ENCODE measurements at regions not wholly inside any gene's neighbourhood (a gene's known extent, or its start where the extent isn't known, plus 50 kb on each side); places are given as distances from the start of the nearest gene placed in this dataset.

DNA sequence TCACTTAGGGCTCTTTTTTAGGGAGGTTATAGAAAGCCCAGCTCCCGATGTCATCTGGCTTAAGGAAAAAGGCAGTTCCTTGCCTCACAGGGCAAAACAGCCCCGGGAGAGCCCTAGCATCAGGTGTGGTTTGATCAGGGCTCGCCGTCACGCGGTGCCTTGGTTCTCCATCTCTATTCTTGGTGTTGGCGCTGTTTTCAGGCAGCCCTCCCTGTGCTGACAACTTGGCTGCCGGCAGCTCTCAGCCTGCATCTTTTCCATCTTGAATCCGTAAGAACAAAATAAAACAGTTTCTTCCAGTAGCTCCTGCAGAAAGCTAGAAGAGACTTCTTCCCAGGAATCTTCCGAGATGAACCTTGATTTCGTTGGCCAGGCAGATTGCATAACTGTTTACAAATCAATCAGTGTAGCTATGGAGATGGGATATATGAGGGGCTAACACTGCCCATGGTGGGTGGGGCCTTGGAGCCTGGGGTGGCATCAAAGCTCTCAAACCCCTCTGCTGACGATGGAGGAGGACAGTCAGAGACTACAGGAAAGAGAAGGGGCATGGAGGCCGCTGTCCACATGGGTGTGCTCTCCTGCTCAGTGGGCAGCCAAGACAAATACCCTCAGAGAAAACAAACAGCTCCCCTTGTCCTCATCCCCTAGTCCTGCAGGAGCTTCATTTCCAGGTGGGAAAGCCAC lies 370.7 kb upstream of the C1orf174 start:
- DNase-seq (ENCODE audit: low read depth in 2 of 2): no peak

DNA sequence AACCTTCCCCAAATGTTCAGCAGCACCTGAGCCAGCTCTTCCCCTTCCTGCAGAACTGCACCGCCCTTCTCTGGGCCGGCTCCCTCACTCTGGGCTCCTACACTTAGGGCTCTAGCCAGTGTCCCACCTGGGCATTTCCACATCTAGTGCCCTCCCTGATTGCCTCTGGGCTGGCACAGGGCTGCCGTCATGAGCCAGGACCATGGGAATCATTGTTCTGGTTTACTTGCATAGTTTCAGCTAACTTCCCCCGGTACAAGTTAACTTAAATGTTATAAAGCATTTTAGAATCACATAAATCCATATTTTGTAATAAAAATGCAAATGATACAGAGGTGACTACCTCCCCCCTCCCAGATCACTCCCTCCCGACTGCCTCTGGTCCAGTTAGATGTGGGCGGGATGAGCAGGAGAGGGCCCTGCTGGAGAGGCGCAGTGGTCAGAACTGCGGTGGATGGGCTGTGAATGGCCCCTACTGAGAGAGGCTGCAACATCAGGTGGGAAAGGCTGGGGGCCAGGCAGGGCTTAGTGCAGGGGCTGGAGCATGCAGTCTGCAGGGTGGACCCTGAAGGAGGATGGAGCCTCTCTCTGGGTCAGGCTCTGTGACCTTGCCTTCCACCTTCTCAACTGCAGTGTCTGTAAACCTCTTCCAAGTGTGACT lies 371.4 kb upstream of the C1orf174 start:
- no peak for DNase-seq (ENCODE audit: low read depth in 2 of 2)

- no peak for DNase-seq (ENCODE audit: low read depth in 2 of 2)
Observed at GRCh38 chr1:4272568-4272967, 372.5 kb upstream of the C1orf174 start.

- no peak for DNase-seq (ENCODE audit: low read depth in 2 of 2)
Observed at GRCh38 chr1:4273243-4273642, 373.2 kb upstream of the C1orf174 start.

DNA sequence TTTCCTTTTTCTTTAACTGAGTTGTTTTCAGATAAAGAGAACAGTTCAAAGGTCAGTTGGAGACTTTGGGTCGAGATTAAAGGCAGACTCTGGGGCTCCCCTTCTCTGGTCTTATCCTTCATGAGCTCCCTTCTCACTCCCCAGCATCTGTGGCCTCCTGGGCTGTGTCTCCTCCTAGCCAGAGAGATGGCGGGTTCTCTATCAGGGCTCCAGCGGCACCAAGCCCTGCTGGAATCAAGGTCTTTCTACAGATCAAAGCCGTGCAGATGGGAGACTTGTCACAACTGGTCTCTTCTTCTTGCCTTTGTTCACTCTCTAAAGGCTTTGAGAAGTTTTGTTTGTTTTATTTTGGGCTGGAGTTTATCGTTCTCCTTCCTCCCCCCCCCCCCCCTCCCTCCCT lies 373.7 kb upstream of the C1orf174 start:
- no peak for DNase-seq (ENCODE audit: low read depth in 2 of 2)

DNA sequence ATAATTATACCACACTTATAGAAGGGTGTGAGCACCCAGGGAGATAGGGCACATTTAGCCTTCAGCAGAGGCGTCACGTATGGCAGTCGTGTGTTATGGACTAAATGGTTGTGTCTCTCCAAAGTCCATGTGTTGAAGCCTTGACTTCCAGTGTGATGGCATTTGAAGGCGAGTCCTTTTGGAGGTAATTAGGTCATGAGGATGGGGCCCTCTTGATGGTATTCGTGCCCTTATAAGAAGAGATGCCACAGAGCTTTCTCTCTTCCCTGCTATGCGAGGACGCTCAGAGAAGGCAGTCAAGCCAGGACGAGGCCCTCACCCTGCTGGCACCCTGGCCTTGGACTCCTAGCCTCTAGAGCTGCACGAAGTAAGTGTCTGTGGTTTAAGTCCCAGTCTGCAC lies 375.0 kb upstream of the C1orf174 start:
- DNase-seq (ENCODE audit: low read depth in 2 of 2): no peak

DNA sequence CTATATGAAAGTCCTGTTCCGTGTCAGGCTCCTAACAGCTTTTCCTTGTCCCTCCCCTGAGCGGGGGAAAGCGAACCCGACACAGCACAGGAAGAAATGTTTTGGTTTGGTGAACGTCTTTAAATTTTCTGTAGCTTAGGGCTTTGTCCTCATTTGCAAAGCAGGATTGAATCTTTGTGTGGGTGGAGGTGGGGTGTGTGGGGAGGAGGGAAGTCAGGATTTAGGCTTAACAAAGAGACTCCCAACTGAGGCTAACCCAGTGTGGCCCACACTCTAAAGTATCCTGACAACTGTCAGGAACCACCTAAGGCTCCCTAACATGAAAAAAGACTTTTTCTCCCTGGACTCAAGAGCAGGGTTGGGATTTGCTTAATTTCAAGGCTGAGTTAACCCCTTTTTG lies 376.2 kb upstream of the C1orf174 start:
- DNase-seq (ENCODE audit: low read depth in 2 of 2): no peak

GRCh38 chr1:4277598-4277997 lies 376.8 kb upstream of the AJAP1 start:
- no peak for DNase-seq (ENCODE audit: low read depth in 2 of 2)

DNA sequence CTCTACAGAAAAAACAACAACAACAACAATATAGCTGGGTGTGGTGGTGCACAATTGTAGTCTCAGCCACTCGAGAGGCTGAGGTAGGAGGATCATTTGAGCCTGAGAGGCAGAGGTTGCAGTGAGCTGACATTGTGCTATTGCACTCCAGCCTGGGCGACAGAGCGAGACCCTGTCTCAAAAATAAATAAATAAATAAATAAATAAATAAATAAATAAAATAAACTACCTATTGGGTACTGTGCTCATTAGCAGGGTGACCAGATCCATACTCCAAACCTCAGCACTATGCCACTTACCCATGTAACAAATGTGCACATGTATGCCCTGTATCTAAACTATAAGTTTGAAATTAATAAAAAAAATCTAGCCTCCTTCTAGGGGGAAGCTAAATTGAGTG lies 369.4 kb upstream of the AJAP1 start:
- DNase-seq (ENCODE audit: low read depth in 2 of 2): no peak

GRCh38 chr1:4292861-4293260 lies 361.5 kb upstream of the AJAP1 start:
- DNase-seq (ENCODE audit: low read depth in 2 of 2): no peak

DNA sequence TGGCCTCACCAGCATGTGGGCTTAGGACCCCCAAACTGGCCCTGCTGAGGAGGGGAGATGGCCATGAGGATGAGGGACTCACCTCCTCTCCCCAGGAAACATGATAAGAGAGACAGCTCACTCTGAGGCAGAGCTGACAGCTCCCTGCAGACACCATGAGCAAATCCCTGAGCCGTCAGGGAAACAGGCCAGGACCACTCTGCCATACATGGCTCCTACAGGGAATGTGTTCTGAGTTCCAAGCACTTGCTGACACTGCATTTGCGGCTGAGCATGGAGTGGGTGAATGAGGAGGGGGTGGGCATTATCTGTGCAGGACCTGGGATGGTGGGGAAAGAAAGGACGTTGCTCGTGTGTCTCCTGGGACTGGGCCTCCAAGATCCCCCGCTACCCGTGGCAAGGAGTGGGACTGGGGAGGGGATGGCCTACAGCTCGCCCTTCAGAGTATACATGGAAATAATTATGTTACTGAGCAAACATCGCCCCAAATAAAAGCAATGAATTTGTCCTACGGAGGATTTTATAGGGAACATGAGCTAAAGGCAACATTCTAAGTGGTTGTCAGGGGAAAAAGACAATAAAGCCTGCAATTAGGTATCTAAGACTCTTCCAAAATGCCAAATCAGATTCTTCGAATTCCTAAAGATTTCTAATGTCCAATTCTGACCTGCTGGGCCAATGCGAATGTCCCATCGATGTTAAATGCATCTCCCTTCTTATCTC lies 355.9 kb upstream of the AJAP1 start:
- no peak for DNase-seq (ENCODE audit: low read depth in 2 of 2)

DNA sequence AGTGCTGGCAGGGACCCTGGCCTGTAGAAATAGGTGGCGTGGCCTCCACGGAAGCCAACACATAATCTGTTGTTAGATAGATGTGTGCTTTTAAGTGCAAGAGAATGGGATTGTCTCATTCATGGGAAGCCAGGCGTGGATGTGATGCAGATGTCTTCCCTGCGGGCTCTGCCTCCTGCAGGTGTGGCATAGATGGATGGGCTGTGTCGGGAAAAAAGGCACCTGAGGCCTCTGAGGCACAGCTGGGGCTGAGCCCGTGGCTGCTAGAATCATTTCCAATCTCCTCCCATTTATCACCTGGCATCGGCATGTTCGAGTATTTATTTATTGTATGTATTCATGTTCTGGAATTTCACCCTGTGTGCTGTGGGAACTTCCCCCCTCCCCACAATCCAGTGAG lies 353.4 kb upstream of the AJAP1 start:
- no peak for DNase-seq (ENCODE audit: low read depth in 2 of 2)

DNA sequence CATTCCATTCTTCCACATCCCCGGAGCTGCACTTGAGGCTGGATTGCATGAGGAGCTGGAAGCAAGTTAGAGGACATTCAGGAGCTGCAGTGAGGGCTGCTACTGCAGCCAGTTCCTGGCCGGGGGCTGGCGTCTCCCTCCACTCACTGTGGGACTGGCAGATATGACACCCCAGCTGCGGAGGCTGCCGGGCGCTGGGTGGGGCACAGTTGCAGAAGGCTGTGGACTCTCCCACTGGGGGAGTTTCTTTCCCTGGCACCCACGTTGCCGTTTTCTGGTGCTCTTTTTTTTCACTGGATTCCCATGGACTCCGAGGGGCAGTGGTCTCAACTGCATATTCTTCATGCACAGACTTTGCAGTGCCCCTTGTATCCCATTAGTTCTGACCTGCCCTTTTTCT lies 351.1 kb upstream of the AJAP1 start:
- no peak for DNase-seq (ENCODE audit: low read depth in 2 of 2)

GRCh38 chr1:4305526-4306301 lies 348.7 kb upstream of the AJAP1 start:
- no peak for DNase-seq (ENCODE audit: low read depth in 2 of 2)

- DNase-seq (ENCODE audit: low read depth in 2 of 2): no peak
Observed at GRCh38 chr1:4306559-4307467, 347.6 kb upstream of the AJAP1 start.

DNA sequence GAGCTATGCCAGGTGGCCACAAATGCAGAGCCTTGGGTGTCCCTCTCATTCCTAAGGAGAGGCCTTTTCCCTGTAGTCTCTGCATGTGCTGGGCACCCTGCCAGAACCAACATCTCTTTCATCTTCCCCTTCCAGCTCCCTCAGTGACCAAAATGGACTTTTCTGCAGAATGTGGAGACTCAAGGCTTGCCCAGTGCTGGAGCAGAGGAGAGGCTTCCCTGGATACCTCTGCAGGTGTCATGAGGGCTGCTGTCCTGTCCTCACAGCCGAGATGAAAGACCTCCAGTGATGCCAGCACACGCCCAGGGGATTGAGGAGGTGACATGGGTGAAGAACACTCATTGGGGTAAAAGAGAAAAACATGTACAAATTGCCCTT lies 347.0 kb upstream of the AJAP1 start:
- no peak for DNase-seq (ENCODE audit: low read depth in 2 of 2)

GRCh38 chr1:4307911-4308545 lies 346.4 kb upstream of the AJAP1 start:
- DNase-seq (ENCODE audit: low read depth in 2 of 2): no peak

GRCh38 chr1:4308806-4309205 lies 345.6 kb upstream of the AJAP1 start:
- DNase-seq (ENCODE audit: low read depth in 2 of 2): no peak

- DNase-seq (ENCODE audit: low read depth in 2 of 2): no peak
Observed at GRCh38 chr1:4309676-4310320, 344.6 kb upstream of the AJAP1 start.

- no peak for DNase-seq (ENCODE audit: low read depth in 2 of 2)
Observed at GRCh38 chr1:4310396-4310923, 343.9 kb upstream of the AJAP1 start.
